PC-9 (cell line): ENCODE measurements at regions not wholly inside any gene's neighbourhood (a gene's known extent, or its start where the extent isn't known, plus 50 kb on each side); places are given as distances from the start of the nearest gene placed in this dataset.

Experiments
- BruUV-seq: library from RNA; stranded (reverse); fragments of 400-500 nt; replicated peaks from 2 replicates; lab custom pipeline; 2021; lab: Mats Ljungman, UMichigan
- CTCF ChIA-PET: fragments of 300-600 bp; sonication (Branson Sonifier 250); formaldehyde crosslinking; loops from one replicate; lab custom pipeline; 2022; ENCODE audit warnings: antibody characterized with exemption; lab: Charles Lee
- POLR2A ChIA-PET: fragments of 300-600 bp; sonication (Branson Sonifier 250); formaldehyde crosslinking; loops from one replicate; lab custom pipeline; 2022; ENCODE audit warnings: antibody characterized with exemption; ENCODE audit not compliant: unreplicated experiment; lab: Charles Lee
- DNase-seq, 2 experiments: peaks; one replicate each; pipeline versions ENCODE4 v3.0.0 to v3.0.0-alpha.2; 2015 to 2022; ENCODE audit warnings: mixed read lengths in 1 of 2
- H2AFZ ChIP-seq: fragments of 200-600 bp; sonication (generic); 2 replicates; pipeline ENCODE4 v1.8.1; 2017; ENCODE audit warnings: antibody characterized with exemption
- H3F3A ChIP-seq: fragments of 200-600 bp; sonication (generic); 2 replicates; pipeline ENCODE4 v1.8.1; 2017; ENCODE audit warnings: antibody characterized with exemption, mild to moderate bottlenecking, low read depth; ENCODE audit not compliant: insufficient read depth
- H3K27ac ChIP-seq: fragments of 200-600 bp; sonication (generic); 2 replicates; pipeline ENCODE4 v1.6.1; 2016; ENCODE audit warnings: mixed run types
- H3K27me3 ChIP-seq: fragments of 200-600 bp; sonication (generic); 2 replicates; pipeline ENCODE4 v1.6.1; 2016; ENCODE audit warnings: low read depth, mixed run types; ENCODE audit not compliant: insufficient read depth
- H3K36me3 ChIP-seq: fragments of 200-600 bp; sonication (generic); 2 replicates; pipeline ENCODE4 v1.6.1; 2016; ENCODE audit warnings: low read depth, mixed run types
- H3K4me1 ChIP-seq: fragments of 200-600 bp; sonication (generic); replicated peaks from 2 replicates; pipeline ENCODE4 v1.6.1; 2016; ENCODE audit warnings: mixed run types; ENCODE audit not compliant: insufficient read depth
- H3K4me2 ChIP-seq: fragments of 200-600 bp; sonication (generic); 2 replicates; pipeline ENCODE4 v1.6.1; 2017; ENCODE audit warnings: mixed run types
- H3K4me3 ChIP-seq: fragments of 200-600 bp; sonication (generic); 2 replicates; pipeline ENCODE4 v1.6.1; 2016; ENCODE audit warnings: mixed run types
- H3K79me2 ChIP-seq: fragments of 200-600 bp; sonication (generic); 2 replicates; pipeline ENCODE4 v1.6.1; 2017; ENCODE audit warnings: low read depth, mixed run types
- H3K9me2 ChIP-seq: fragments of 200-600 bp; sonication (generic); 2 replicates; pipeline ENCODE4 v1.8.1; 2017; ENCODE audit warnings: mild to moderate bottlenecking; ENCODE audit not compliant: insufficient read depth
- H3K9me3 ChIP-seq: fragments of 200-600 bp; sonication (generic); 2 replicates; pipeline ENCODE4 v1.8.1; 2016; ENCODE audit warnings: low read depth; ENCODE audit not compliant: insufficient read depth
- H4K20me1 ChIP-seq: fragments of 200-600 bp; sonication (generic); 2 replicates; pipeline ENCODE4 v1.8.1; 2017; ENCODE audit not compliant: insufficient read depth
- CTCF ChIP-seq: fragments of 200-600 bp; sonication (generic); conservative IDR thresholded peaks from 2 replicates; pipeline ENCODE4 v1.6.1; 2017; ENCODE audit warnings: mixed run types, antibody characterized with exemption, mild to moderate bottlenecking, moderate library complexity
- EZH2 ChIP-seq: fragments of 200-600 bp; sonication (generic); IDR thresholded peaks from 2 replicates; pipeline ENCODE4 v1.8.0; 2017; ENCODE audit warnings: antibody characterized with exemption, low read depth
- intact Hi-C: fragments of 100-400 bp; cut with micrococcal nuclease; formaldehyde crosslinking; loops from one replicate; pipeline ENCODE4 v1.10.0; 2022; ENCODE audit not compliant: unreplicated experiment

GRCh38 chr6:166768761-166769160 is 141.7 kb upstream of the RPS6KA2 start:
- Histone ChIP-seq H3K27me3 (no peaks in the 10 kb centered on the region), H3F3A (no peaks in the 10 kb centered on the region), H3K4me3 (no peak overlapping the region), H3K79me2 (no peaks in the 10 kb centered on the region), H3K4me2 (no peak overlapping the region), H3K9me2 (no peaks in the 10 kb centered on the region), H3K27ac (no peak overlapping the region), H3K36me3 (no peaks in the 10 kb centered on the region), H3K9me3 (no peaks in the 10 kb centered on the region), H3K4me1 (no peaks in the 10 kb centered on the region), H2AFZ (no peak overlapping the region), H4K20me1 (no peaks in the 10 kb centered on the region; the same call in 1 of the 2 replicates)
- no TSS peak for BruUV-seq
- no peak for DNase-seq
- ChIA-PET CTCF (no interaction called here), POLR2A (no interaction called here)
- intact Hi-C loops: no loop called here
- TF ChIP-seq CTCF: no peak
- TF ChIP-seq EZH2: no peak

GRCh38 chr6:166767230-166767629 is 140.2 kb upstream of the RPS6KA2 start:
- intact Hi-C loops: no loop called here
- no peaks in the 10 kb centered on the region for H4K20me1 ChIP-seq
- BruUV-seq: no TSS peak
- H3K79me2 ChIP-seq: no peaks in the 10 kb centered on the region
- H3K4me1 ChIP-seq: no peaks in the 10 kb centered on the region
- H3F3A ChIP-seq: no peaks in the 10 kb centered on the region
- ChIA-PET POLR2A (no interaction called here), CTCF (no interaction called here)
- DNase-seq: no peak
- no peak overlapping the region for H3K4me2 ChIP-seq
- H3K27me3 ChIP-seq: no peaks in the 10 kb centered on the region; the same call in 1 of the 2 replicates
- TF ChIP-seq CTCF (no peak), EZH2 (no peak)
- H3K27ac ChIP-seq: no peak overlapping the region
- no peaks in the 10 kb centered on the region for H3K9me2 ChIP-seq
- no peak overlapping the region for H3K4me3 ChIP-seq
- H3K9me3 ChIP-seq: no peaks in the 10 kb centered on the region
- H2AFZ ChIP-seq: no peak overlapping the region
- no peaks in the 10 kb centered on the region for H3K36me3 ChIP-seq

- Histone ChIP-seq H2AFZ (no peak overlapping the region), H3K4me3 (no peak overlapping the region), H3K9me2 (no peaks in the 10 kb centered on the region), H3K27me3 (no peaks in the 10 kb centered on the region; the same call in 1 of the 2 replicates), H3K36me3 (no peaks in the 10 kb centered on the region), H3F3A (no peaks in the 10 kb centered on the region), H3K4me2 (no peak overlapping the region), H3K79me2 (no peaks in the 10 kb centered on the region), H4K20me1 (no peaks in the 10 kb centered on the region), H3K27ac (no peak overlapping the region), H3K4me1 (no peaks in the 10 kb centered on the region), H3K9me3 (no peaks in the 10 kb centered on the region)
- BruUV-seq: no TSS peak
- POLR2A ChIA-PET: no interaction called here
- no peak for TF ChIP-seq CTCF
- no peak for TF ChIP-seq EZH2
- intact Hi-C loops: no loop called here
- CTCF ChIA-PET: no interaction called here
- DNase-seq: no peak
Measured at GRCh38 chr6:166766769-166767168, 139.7 kb upstream of the RPS6KA2 start.
